Kidney (tissue), 13 donors: ENCODE measurements at regions not wholly inside any gene's neighbourhood (a gene's known extent, or its start where the extent isn't known, plus 50 kb on each side); places are given as distances from the start of the nearest gene placed in this dataset.

Experiments
- DNase-seq, 5 donors: peaks; one replicate each; pipeline ENCODE4 v3.0.0-alpha.2; 2013 to 2020
- FAIRE-seq: peaks from 2 replicates; lab custom pipeline; 2012; peaks lifted over from hg19 to GRCh38; lab: Jason Lieb, UNC
- H3K27ac ChIP-seq, 2 donors: one replicate each; pipeline ENCODE4 v1.7.0; 2013; ENCODE audit warnings: low read depth in 2 of 2, low read length in 2 of 2, inconsistent platforms in 1 of 2
- H3K27me3 ChIP-seq: one replicate; pipeline ENCODE4 v1.7.1; 2013; ENCODE audit warnings: low read length, inconsistent platforms; ENCODE audit not compliant: control insufficient read depth, insufficient read depth
- H3K36me3 ChIP-seq, 3 donors: one replicate each; pipeline versions ENCODE4 v1.7.0 to v1.7.1; 2013; ENCODE audit warnings: low read length in 3 of 3, control low read depth in 1 of 3, inconsistent platforms in 1 of 3; ENCODE audit not compliant: insufficient read depth in 3 of 3, control insufficient read depth in 2 of 3
- H3K4me1 ChIP-seq, 3 donors: one replicate each; pipeline versions ENCODE4 v1.7.0 to v1.7.1; 2013; ENCODE audit warnings: low read length in 3 of 3, inconsistent platforms in 1 of 3, low read depth in 1 of 3; ENCODE audit not compliant: control insufficient read depth in 2 of 3, insufficient read depth in 2 of 3
- H3K4me3 ChIP-seq, 3 donors: one replicate each; pipeline versions ENCODE4 v1.7.0 to v1.8.1; 2013; ENCODE audit warnings: low read length in 3 of 3, control low read depth in 1 of 3, inconsistent platforms in 1 of 3
- H3K9ac ChIP-seq, 3 donors: one replicate each; pipeline versions ENCODE4 v1.7.0 to v1.7.1; 2013; ENCODE audit warnings: low read length in 3 of 3, control low read depth in 1 of 3, inconsistent platforms in 1 of 3
- H3K9me3 ChIP-seq, 3 donors: one replicate each; pipeline versions ENCODE4 v1.7.0 to v1.7.1; 2013; ENCODE audit warnings: low read length in 3 of 3, control low read depth in 1 of 3, inconsistent platforms in 1 of 3; ENCODE audit not compliant: control insufficient read depth in 2 of 3, insufficient read depth in 1 of 3
- CTCF ChIP-seq: IDR thresholded peaks from 3 replicates; pipeline ENCODE4 v1.5.1; 2012; ENCODE audit warnings: mild to moderate bottlenecking, moderate library complexity, borderline replicate concordance; ENCODE audit not compliant: insufficient read depth; ENCODE audit errors: extremely low read depth
- intact Hi-C: fragments of 100-400 bp; cut with DNase I; formaldehyde crosslinking; loops from one replicate; pipeline ENCODE4 v1.11.1; 2022
- donor health status: control.
- donor health status: control.
- donor health status: control.
- donor health status: control.
- donor health status: control.
- donor health status: DM: yes; HTN: yes; CAD: no.
- donor health status: Normal renal cell carcinoma (clear cell type).

DNA sequence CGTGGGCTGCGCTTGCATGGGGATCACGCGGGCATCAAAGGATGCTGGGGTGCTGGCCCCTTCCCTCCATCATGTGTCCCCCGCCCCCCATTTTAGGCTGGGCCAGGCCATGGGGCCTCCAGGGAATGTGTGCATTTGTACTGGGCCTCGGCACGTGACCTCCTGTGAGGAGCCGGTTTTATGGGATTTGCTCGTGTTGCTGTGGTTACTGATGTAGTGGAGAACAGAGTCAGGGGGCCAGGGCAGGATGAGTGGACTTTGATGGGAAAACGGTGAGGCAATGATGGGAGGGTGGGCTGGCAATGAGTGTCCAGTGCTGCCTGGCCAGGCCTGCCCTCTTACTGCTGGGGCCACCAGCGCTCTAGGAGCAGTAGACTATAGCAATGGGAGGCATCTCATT, 257.7 kb downstream of the LOXHD1 start:
- H3K4me3 ChIP-seq: no peak overlapping the region

DNA sequence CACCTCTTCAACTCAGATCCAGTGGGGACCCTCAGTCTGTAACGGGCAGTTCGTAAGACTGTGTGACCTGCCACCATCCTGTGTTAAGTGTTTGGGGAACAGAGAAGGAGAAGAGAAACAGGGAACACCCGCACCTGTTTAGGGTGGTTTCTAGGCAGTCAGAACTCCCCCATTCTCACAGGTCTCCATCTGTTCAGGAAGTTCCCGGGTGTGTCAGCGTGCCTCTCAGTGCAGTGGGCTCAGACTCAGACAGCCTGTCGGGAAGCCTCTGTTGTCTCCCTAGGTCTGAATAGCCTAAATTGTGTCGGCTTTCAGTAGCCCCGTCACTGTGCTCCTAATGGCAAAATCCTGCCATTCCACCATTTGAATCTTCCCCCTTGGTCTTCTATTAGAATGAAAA, 256.6 kb downstream of the LOXHD1 start:
- TF ChIP-seq CTCF: no peak
- Histone ChIP-seq H3K27me3 (no peaks in the 10 kb centered on the region), H3K9ac (no peak overlapping the region), H3K4me3 (no peak overlapping the region), H3K36me3 (no peaks in the 10 kb centered on the region), H3K4me1 (no peaks in the 10 kb centered on the region), H3K9me3 (no peaks in the 10 kb centered on the region), H3K27ac (no peak overlapping the region)
- intact Hi-C loops: no loop called here
- DNase-seq (no peak), FAIRE-seq (no peak)

More for the DNA sequence above, 257.7 kb downstream of the LOXHD1 start:
- FAIRE-seq: no peak
- H3K36me3 ChIP-seq: no peaks in the 10 kb centered on the region
- no peaks in the 10 kb centered on the region for H3K27me3 ChIP-seq
- no peak overlapping the region for H3K9ac ChIP-seq
- no peak for TF ChIP-seq CTCF
- DNase-seq: no peak
- intact Hi-C loops: no loop called here
- no peaks in the 10 kb centered on the region for H3K9me3 ChIP-seq
- no peaks in the 10 kb centered on the region for H3K4me1 ChIP-seq
- no peak overlapping the region for H3K27ac ChIP-seq

DNA sequence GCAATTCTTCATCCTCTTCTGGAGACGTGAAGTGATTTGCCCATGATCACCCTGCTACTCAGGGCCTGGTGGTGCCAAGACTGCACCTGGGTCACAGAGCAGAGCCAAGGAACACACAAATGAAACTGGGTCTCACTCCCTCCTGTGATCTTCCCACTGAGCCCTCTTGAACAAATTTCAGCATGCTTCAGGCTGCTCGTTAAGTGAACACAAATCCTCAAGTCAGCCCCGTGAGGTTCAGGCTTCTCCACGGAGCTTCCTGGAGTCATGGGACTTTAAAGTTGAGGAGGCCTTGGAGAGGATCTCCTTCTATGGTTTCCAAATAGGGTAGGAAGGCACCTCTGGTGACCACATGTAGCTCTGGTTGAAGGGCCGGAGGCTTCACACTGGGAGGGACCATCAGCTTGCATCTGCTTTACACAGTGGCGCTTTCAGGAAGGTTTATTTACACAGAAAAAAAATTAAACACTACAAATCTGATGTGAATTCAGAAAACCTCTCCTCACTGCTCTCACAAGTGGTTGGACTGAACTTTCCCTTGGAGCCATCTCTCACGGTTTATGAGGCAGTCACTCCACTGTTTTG, 255.4 kb downstream of the LOXHD1 start:
- DNase-seq (no peak), FAIRE-seq (no peak)
- Histone ChIP-seq H3K4me1 (no peaks in the 10 kb centered on the region), H3K9me3 (no peaks in the 10 kb centered on the region), H3K36me3 (no peaks in the 10 kb centered on the region), H3K27ac (no peak overlapping the region), H3K9ac (no peak overlapping the region), H3K27me3 (no peaks in the 10 kb centered on the region), H3K4me3 (no peak overlapping the region)
- intact Hi-C loops: no loop called here
- TF ChIP-seq CTCF: no peak

- Histone ChIP-seq H3K9ac (no peak overlapping the region), H3K27me3 (no peaks in the 10 kb centered on the region), H3K36me3 (no peaks in the 10 kb centered on the region), H3K4me1 (no peaks in the 10 kb centered on the region), H3K4me3 (no peak overlapping the region), H3K27ac (no peak overlapping the region), H3K9me3 (no peaks in the 10 kb centered on the region)
- FAIRE-seq (no peak), DNase-seq (no peak)
- intact Hi-C loops: no loop called here
- TF ChIP-seq CTCF: no peak
Measured at GRCh38 chr18:46402396-46402795, 254.6 kb downstream of the LOXHD1 start.
